Thyroid gland (tissue), 4 donors: ENCODE measurements at regions not wholly inside any gene's neighbourhood (a gene's known extent, or its start where the extent isn't known, plus 50 kb on each side); places are given as distances from the start of the nearest gene placed in this dataset.

Experiments used
- DNase-seq, 2 donors: peaks; one replicate each; pipeline ENCODE4 v3.0.0-alpha.2; 2019
- H3K27ac ChIP-seq, 3 donors: fragments of 200-600 bp; sonication (generic); 1 replicate in 2 of 3; 2 replicates in 1 of 3; pipeline ENCODE4 v1.5.1; 2016 to 2019; ENCODE audit warnings: mild to moderate bottlenecking in 1 of 3, moderate library complexity in 1 of 3
- H3K27me3 ChIP-seq: fragments of 200-600 bp; sonication (generic); one replicate; pipeline ENCODE4 v1.5.1; 2019
- H3K36me3 ChIP-seq, 2 donors: fragments of 200-600 bp; sonication (generic); one replicate each; pipeline ENCODE4 v1.5.1; 2016 to 2019
- H3K4me1 ChIP-seq, 2 donors: fragments of 200-600 bp; sonication (generic); one replicate each; pipeline ENCODE4 v1.5.1; 2017 to 2019
- H3K4me3 ChIP-seq, 3 donors: fragments of 200-600 bp; sonication (generic); replicated peaks in 1 of 3; 1 replicate in 2 of 3; 2 replicates in 1 of 3; pipeline ENCODE4 v1.5.1; 2016; ENCODE audit warnings: mild to moderate bottlenecking in 1 of 3
- H3K9me3 ChIP-seq: fragments of 200-600 bp; sonication (generic); one replicate; pipeline ENCODE4 v1.5.1; 2017
- CTCF ChIP-seq, 6 experiments: fragments of 200-600 bp in 3 of 6; fragments of 450-650 bp in 3 of 6; sonication (generic) in 3 of 6; IDR thresholded peaks; one replicate each; pipeline ENCODE4 v1.5.1; 2016 to 2019; ENCODE audit warnings: antibody characterized with exemption in 6 of 6, mild to moderate bottlenecking in 2 of 6, inconsistent platforms in 1 of 6, moderate library complexity in 1 of 6
- POLR2A ChIP-seq, 2 donors: fragments of 450-650 bp; IDR thresholded peaks; one replicate each; pipeline ENCODE4 v1.6.1; 2017; ENCODE audit warnings: antibody characterized with exemption in 2 of 2, mild to moderate bottlenecking in 2 of 2, moderate library complexity in 1 of 2
- WGBS, 2 donors: methylation state at CpG; one replicate each; pipeline ENCODE4 v1.1.5; 2017; 5-methylcytosine and 5-hydroxymethylcytosine counted together
- intact Hi-C: fragments of 100-400 bp; cut with DNase I; formaldehyde crosslinking; loops from one replicate; pipeline ENCODE4 v1.15.1; 2023

GRCh38 chr16:27679899-27680298 lies 130.0 kb downstream of the KATNIP start:
- no peaks in the 10 kb centered on the region for H3K27me3 ChIP-seq
- no peak overlapping the region for H3K27ac ChIP-seq
- DNase-seq: no peak
- 81 to 88% methylated on average over 7 of the region's 7 CpGs for WGBS, 2 donors
- intact Hi-C loops: no loop called here
- H3K9me3 ChIP-seq: no peaks in the 10 kb centered on the region
- no peaks in the 10 kb centered on the region for H3K4me1 ChIP-seq
- peaks cover 21 to 31% of the 10 kb centered on the region in 2 donors for H3K36me3 ChIP-seq
- H3K4me3 ChIP-seq: no peak overlapping the region
- TF ChIP-seq POLR2A (IDR thresholded peaks at IDR 0.05): no peak
- TF ChIP-seq CTCF (IDR thresholded peaks at IDR 0.05): no peak

GRCh38 chr16:27681681-27682080 lies 131.7 kb downstream of the KATNIP start:
- Histone ChIP-seq H3K27ac (no peak overlapping the region), H3K4me1 (no peaks in the 10 kb centered on the region), H3K4me3 (no peak overlapping the region), H3K36me3 (peaks cover 21 to 31% of the 10 kb centered on the region in 2 donors), H3K27me3 (no peaks in the 10 kb centered on the region), H3K9me3 (no peaks in the 10 kb centered on the region)
- 97 to 100% methylated on average over 5 of the region's 5 CpGs for whole genome bisulfite sequencing, 2 donors
- intact Hi-C loops: no loop called here
- DNase-seq: no peak
- TF ChIP-seq CTCF (IDR thresholded peaks at IDR 0.05) (no peak), POLR2A (IDR thresholded peaks at IDR 0.05) (no peak)

GRCh38 chr16:27684047-27684446 lies 134.1 kb downstream of the KATNIP start:
- peaks cover 15 to 16% of the 10 kb centered on the region in 2 donors for H3K36me3 ChIP-seq
- TF ChIP-seq CTCF (IDR thresholded peaks at IDR 0.05): no peak
- no peak for TF ChIP-seq POLR2A (IDR thresholded peaks at IDR 0.05)
- no peak for DNase-seq
- WGBS, 2 donors: 93 to 95% methylated on average over 2 of the region's 2 CpGs
- no peaks in the 10 kb centered on the region for H3K9me3 ChIP-seq
- peaks cover 0 to under 1% of the 10 kb centered on the region in 2 donors for H3K4me1 ChIP-seq
- intact Hi-C loops: no loop called here
- no peak overlapping the region for H3K4me3 ChIP-seq
- no peaks in the 10 kb centered on the region for H3K27me3 ChIP-seq
- no peak overlapping the region for H3K27ac ChIP-seq

- Histone ChIP-seq H3K9me3 (no peaks in the 10 kb centered on the region), H3K4me3 (no peak overlapping the region), H3K4me1 (peaks cover 0 to 3% of the 10 kb centered on the region in 2 donors), H3K27ac (no peak overlapping the region), H3K36me3 (peaks cover 3 to 16% of the 10 kb centered on the region in 2 donors), H3K27me3 (no peaks in the 10 kb centered on the region)
- WGBS, 2 donors: 81 to 85% methylated on average over 1 of the region's 1 CpG
- DNase-seq: no peak
- intact Hi-C loops: no loop called here
- TF ChIP-seq POLR2A (IDR thresholded peaks at IDR 0.05): no peak
- TF ChIP-seq CTCF (IDR thresholded peaks at IDR 0.05): no peak
These were observed 135.9 kb downstream of the KATNIP start for GRCh38 chr16:27685807-27686206.

- WGBS, 2 donors: 75 to 83% methylated on average over 3 of the region's 3 CpGs
- Histone ChIP-seq H3K27me3 (no peaks in the 10 kb centered on the region), H3K9me3 (no peaks in the 10 kb centered on the region), H3K4me1 (peaks cover 0 to 3% of the 10 kb centered on the region in 2 donors), H3K27ac (peak overlapping the region in 1 of 3 donors; percentile 27), H3K36me3 (peaks cover 3 to 11% of the 10 kb centered on the region in 2 donors), H3K4me3 (no peak overlapping the region)
- DNase-seq: no peak
- intact Hi-C loops: no loop called here
- TF ChIP-seq POLR2A (IDR thresholded peaks at IDR 0.05) (no peak), CTCF (IDR thresholded peaks at IDR 0.05) (no peak)
These were observed 137.0 kb downstream of the KATNIP start for GRCh38 chr16:27686926-27687325.
